ENCODE measurements at regions not wholly inside any gene's neighbourhood (a gene's known extent, or its start where the extent isn't known, plus 50 kb on each side); places are given as distances from the start of the nearest gene placed in this dataset.
A peak's percentile ranks its signal among the peaks of the same experiment; 100 is the strongest.
"Not testable (repeated sequence)": the region's sequence is repeated elsewhere in the genome, so short reads cannot be mapped to it uniquely, and the experiment has no call there.

DNA sequence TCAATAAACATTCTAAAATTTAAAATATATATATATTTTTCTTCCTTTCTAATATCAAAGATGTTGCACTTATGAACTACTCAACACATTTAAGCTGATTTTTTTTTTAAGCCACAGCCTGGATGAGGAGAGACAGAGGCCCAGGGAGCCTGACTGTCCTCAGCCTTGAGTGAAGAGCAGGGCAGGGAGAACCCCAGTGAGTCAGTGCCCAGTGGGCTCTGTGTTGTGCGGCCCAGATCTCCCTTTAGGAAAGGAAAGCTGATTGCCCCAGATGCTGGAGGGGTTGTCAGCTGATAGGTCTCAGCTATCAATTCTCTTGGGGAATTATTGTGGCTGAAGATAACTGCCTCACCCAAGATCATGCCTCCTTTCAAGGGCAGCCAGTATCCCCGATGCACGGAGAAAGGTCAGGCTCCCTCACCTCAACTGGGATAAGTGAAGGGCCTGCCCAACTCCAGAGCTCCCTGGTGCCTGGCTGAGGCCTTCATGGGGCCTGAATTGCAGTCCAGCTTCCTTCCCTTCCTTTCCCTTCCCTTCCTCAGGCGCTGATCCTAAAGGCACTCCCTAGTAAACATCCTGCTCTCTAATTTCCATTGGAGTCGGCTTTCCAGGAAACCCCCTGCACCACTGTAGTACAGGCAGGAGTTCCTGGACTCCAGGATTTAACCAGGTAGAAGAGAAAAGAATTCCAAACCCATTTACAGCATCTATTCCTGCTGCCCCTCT is 106.9 kb upstream of the ATL2 start:
- no peak for DNase-seq (ENCODE audit: low read depth)

GRCh38 chr2:38482710-38483109 is 105.6 kb upstream of the ATL2 start:
- DNase-seq (ENCODE audit: low read depth): not testable (repeated sequence)

DNA sequence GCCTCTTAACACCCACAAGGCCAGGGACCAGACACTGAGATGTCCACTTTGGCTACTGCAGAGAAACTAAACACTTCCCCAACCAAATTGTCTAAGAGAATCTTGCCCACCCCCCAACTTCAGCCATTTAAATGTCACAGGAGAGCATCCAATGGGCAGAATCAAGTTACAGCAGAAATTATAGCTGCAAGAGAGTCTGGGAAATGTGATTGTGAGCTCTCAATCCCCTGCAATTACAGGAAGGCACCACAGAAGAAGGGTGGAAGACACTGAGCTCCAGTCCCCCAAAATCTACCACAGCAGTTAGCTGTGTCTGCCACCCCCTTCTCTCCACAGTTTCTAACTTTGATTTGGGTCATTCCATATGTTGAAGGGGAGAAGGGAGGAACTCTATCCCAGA is 103.5 kb upstream of the ATL2 start:
- DNase-seq (ENCODE audit: low read depth): no peak

GRCh38 chr2:38477006-38477405 is 99.9 kb upstream of the ATL2 start:
- DNase-seq (ENCODE audit: low read depth): no peak

GRCh38 chr2:38475567-38475881 is 98.5 kb upstream of the ATL2 start:
- no peak for DNase-seq (ENCODE audit: low read depth)

GRCh38 chr2:38474715-38475566 is 97.9 kb upstream of the ATL2 start:
- no peak for DNase-seq (ENCODE audit: low read depth)

GRCh38 chr2:38474021-38474456 is 97.0 kb upstream of the ATL2 start:
- no peak for DNase-seq (ENCODE audit: low read depth)

DNA sequence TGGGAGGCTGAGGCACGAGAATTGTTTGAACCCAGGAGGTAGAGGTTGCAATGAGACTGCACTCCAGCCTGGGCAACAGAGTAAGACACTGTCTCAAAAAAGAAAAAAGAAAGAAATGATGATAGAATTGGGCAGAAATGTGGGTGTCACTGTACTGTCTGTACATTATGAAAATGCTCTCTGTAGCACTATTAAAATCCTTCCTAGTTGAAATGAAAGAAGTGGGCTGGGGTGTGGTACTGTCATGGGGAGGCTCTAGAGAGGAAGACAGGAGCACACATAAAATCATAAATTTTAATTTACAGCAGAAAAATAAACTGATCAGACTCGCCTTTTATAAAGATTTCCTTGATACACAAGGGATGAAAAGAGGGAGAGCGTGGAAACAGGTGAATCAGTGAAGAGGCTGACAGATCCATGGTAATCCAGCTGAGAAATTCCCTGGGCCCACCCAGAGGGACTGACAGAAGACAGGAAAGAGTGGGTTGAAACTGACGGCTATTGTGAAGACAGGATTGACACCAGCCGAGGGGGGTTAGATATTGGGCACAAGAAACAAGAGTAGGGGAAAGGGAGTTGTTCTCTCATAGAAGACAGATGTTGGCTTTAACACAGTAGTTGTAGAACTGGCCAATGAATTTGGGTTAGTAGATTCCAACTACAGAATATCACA is 96.4 kb upstream of the ATL2 start:
- no peak for DNase-seq (ENCODE audit: low read depth)

GRCh38 chr2:38470115-38470514 is 93.0 kb upstream of the ATL2 start:
- DNase-seq (ENCODE audit: low read depth): no peak

DNA sequence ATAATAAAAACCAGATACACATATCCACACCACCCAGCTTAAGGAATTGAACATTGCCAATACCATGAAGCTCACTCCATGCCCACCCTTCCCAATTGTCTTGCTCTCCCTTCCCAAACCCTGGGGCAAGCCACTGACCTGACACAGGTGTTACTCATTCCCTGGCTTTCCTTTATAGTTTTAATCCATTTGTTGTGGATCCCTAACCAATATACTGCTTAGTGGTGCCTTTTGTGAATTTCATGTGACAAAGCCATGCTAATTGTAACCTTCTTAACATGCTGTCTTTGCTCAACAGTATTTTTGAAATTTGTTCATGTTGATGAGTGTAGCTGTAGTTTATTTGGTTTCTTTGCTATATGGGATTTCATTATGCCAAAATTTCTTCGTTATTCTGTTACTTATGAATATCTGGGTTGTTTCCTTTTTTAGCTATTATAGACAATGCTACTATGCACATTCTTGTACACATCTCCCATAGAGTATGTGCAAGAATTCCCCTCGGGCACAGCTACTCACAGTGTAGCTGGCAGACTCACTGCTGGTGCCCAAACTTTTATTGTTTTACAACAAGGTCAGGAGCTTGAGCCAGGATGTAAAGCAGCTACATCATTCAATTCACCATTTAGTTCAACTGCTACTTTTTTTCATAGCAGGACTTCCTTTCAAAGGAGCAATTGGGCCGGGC is 90.8 kb upstream of the ATL2 start:
- no peak for DNase-seq (ENCODE audit: low read depth)

GRCh38 chr2:38466876-38467767 is 90.0 kb upstream of the ATL2 start:
- no peak for DNase-seq (ENCODE audit: low read depth)

DNA sequence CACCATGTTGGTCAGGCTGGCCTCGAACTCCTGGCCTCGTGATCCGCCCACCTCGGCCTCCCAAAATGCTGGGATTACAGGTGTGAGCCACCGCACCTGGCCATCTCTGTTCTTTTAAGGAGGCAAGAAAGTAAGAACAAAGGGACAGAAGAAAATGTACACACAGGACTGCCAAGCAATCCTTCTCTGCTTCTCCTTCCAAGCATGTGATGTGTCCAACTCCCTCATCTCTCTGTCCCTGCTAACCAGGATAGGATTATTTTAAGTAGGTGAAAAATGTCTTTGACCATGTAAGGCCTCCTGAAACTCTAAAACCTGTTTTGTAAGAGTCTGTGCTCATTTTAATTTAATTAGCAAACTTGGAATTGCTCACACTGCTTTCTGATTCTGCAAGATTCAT is 89.3 kb upstream of the ATL2 start:
- DNase-seq (ENCODE audit: low read depth): no peak

DNA sequence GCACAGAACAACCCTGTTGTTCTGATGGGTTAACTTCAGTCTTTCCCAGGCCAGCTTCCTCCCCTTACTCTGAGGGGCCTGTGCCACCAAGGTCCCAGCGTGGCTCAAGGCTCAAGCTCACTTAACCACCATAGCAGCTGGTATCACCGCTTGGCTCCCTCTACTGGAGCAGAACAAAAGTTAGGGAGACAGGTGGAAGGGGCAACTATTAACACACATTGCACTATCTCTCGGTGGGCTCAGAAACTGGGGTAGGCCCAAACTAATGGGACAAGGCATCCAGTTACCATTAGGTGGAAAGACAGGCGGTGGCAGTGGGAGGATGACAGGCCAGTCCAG is 88.7 kb upstream of the ATL2 start:
- DNase-seq (ENCODE audit: low read depth): peak; percentile 2

DNA sequence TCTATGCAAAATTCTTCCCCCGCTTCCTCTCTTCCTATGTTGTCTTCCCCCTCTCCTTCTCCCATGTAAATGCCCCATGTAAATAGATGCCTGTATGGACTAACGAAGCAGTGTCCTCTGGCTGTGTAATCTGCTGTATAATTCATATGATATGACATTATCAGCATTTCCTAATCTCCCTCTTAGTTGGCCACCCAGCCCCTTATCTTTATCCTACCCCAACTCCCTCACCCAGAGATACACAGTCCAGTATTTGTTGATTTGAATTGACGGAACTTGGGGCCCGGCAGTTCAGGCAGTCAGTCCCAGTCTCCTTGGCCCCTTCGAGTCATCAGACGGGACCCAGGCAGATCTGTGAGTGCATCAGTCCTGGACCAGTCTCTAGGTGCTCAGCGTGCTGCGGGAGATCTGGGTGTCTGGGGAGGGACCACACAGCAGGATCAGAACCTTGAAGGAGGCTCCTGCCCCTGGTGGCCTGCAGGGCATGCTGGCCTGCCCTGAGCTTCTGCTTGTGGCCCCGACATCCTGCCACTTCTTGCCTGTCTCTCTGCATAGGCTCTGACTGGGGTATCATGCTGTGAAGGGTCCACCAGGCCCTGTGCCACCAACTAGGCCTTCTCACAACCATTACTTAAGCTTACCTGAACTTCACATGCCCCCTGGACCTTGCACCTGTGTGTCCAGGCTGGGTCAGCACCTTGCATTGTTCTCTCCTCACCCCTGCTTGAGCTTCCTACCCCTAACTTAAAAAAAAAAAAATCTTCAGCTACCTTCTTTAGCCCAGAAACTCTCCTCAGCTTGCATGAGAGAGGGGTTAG is 88.1 kb upstream of the ATL2 start:
- DNase-seq (ENCODE audit: low read depth): no peak

GRCh38 chr2:38463752-38464151 is 86.7 kb upstream of the ATL2 start:
- DNase-seq (ENCODE audit: low read depth): no peak

- no peak for DNase-seq (ENCODE audit: low read depth)
Observed at GRCh38 chr2:38462121-38462661, 85.1 kb upstream of the ATL2 start.

GRCh38 chr2:38461470-38461869 is 84.4 kb upstream of the ATL2 start:
- DNase-seq (ENCODE audit: low read depth): no peak

DNA sequence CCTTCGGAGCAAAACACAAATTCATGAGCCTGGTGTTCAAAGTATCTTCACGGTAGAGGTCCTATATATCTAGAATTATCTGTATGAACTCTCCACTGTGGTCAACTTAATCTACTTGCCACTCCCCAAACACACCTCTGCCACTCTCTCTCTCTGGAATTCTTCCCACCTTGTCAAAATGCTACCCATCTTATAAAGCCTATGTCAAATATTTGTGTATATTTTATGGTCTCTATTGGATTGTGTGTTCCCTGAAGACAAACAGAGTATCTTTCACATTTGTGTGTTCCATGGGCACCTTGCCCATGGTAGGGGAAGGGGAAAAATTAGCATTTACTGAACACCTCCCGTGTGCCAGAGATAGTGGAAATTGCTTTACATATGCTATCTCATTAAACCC is 83.2 kb upstream of the ATL2 start:
- no peak for DNase-seq (ENCODE audit: low read depth)

GRCh38 chr2:38454081-38454480 is 77.0 kb upstream of the ATL2 start:
- DNase-seq (ENCODE audit: low read depth): no peak

DNA sequence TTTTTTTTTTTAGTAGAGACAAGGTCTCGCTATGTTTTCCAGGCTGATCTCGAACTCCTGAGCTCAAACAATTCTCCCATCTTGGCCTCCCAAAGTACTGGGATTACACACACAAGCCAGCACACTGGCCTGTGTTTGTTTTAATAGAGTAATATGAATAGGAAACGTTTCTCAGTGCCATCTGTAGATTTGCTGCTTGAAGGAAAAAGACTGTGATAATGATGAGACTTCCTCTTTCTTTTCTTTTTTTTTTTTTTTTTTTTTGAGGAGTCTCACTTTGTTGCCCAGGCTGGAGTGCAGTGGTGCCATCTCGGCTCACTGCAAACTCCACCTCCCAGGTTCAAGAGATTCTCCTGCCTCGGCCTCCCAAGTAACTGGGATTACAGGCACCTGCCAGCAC is 74.7 kb upstream of the ATL2 start:
- DNase-seq (ENCODE audit: low read depth): not testable (repeated sequence)

Data from stimulated activated CD8-positive, alpha-beta memory T cell treated with anti-CD3 and anti-CD28 coated beads, Interleukin-15, amount 100 ng/mL, for 1 hour (primary cell).